WTC11 (cell line): ENCODE measurements at regions not wholly inside any gene's neighbourhood (a gene's known extent, or its start where the extent isn't known, plus 50 kb on each side); places are given as distances from the start of the nearest gene placed in this dataset.

Experiments used
- ATAC-seq: fragments of 200-7000 bp; cut with Tn5 transposase; 2 replicates; pipeline ENCODE4 v1.10.0; 2021; ENCODE audit warnings: mild to moderate bottlenecking, moderate library complexity
- CTCF ChIA-PET: fragments of 300-600 bp; sonication (Branson Sonifier 250); formaldehyde crosslinking; loops from one replicate; lab custom pipeline; 2021; ENCODE audit warnings: antibody characterized with exemption; lab: Charles Lee
- POLR2A ChIA-PET: fragments of 350-600 bp; sonication (Branson Sonifier 250); formaldehyde crosslinking; loops from one replicate; lab custom pipeline; 2021; ENCODE audit warnings: antibody characterized with exemption; lab: Charles Lee
- DNase-seq: peaks from one replicate; pipeline ENCODE4 v3.0.0; 2021; ENCODE audit warnings: low spot score
- H3K27ac Mint-ChIP-seq: 2 replicates; pipeline ENCODE4 v1.8.0; 2021; ENCODE audit warnings: mixed read lengths
- H3K27me3 Mint-ChIP-seq: 2 replicates; pipeline ENCODE4 v1.8.0; 2021; ENCODE audit warnings: low read depth, mild to moderate bottlenecking, moderate library complexity, mixed read lengths
- H3K36me3 Mint-ChIP-seq: 2 replicates; pipeline ENCODE4 v1.8.0; 2021; ENCODE audit warnings: mixed read lengths
- H3K4me1 Mint-ChIP-seq: 2 replicates; pipeline ENCODE4 v1.8.0; 2022; ENCODE audit warnings: mixed read lengths
- H3K4me3 Mint-ChIP-seq: 2 replicates; pipeline ENCODE4 v1.8.0; 2021; ENCODE audit warnings: mild to moderate bottlenecking, moderate library complexity, mixed read lengths
- H3K9me3 Mint-ChIP-seq: 2 replicates; pipeline ENCODE4 v1.8.0; 2021; ENCODE audit warnings: mixed read lengths
- ESRRA ChIP-seq: sonication (generic); formaldehyde crosslinking; IDR thresholded peaks from 2 replicates; pipeline ENCODE4 v1.8.1; 2022; ENCODE audit warnings: mild to moderate bottlenecking, missing genetic modification reagents, borderline replicate concordance
- GRHL2 ChIP-seq: fragments of 250-450 bp; sonication (Bioruptor Pico); IDR thresholded peaks from 2 replicates; pipeline ENCODE4 v1.8.0; 2022; ENCODE audit warnings: mild to moderate bottlenecking, moderate library complexity; ENCODE audit not compliant: insufficient replicate concordance, severe bottlenecking
- JAZF1 ChIP-seq: fragments of 250-450 bp; sonication (Bioruptor Pico); IDR thresholded peaks from 2 replicates; pipeline ENCODE4 v1.9.0; 2021; ENCODE audit warnings: moderate library complexity, mild to moderate bottlenecking, inconsistent platforms
- KAT7 ChIP-seq: sonication (generic); formaldehyde crosslinking; IDR thresholded peaks from 2 replicates; pipeline ENCODE4 v1.8.1; 2023; ENCODE audit warnings: missing genetic modification reagents, mild to moderate bottlenecking, borderline replicate concordance
- NR2C2 ChIP-seq: sonication (generic); formaldehyde crosslinking; IDR thresholded peaks from 2 replicates; pipeline ENCODE4 v1.8.0; 2022; ENCODE audit warnings: mild to moderate bottlenecking, missing genetic modification reagents
- NR3C1 ChIP-seq: sonication (generic); formaldehyde crosslinking; conservative IDR thresholded peaks from 2 replicates; pipeline ENCODE4 v1.8.1; 2023; ENCODE audit warnings: low read depth, mild to moderate bottlenecking, missing genetic modification reagents
- PRRX2 ChIP-seq: fragments of 250-450 bp; sonication (Bioruptor Pico); IDR thresholded peaks from 2 replicates; pipeline ENCODE4 v1.8.0; 2021; ENCODE audit warnings: mild to moderate bottlenecking
- SMAD3 ChIP-seq: sonication (generic); formaldehyde crosslinking; IDR thresholded peaks from 2 replicates; pipeline ENCODE4 v1.8.0; 2022; ENCODE audit warnings: missing genetic modification reagents, mild to moderate bottlenecking, borderline replicate concordance
- SOX15 ChIP-seq: fragments of 250-450 bp; sonication (Bioruptor Pico); IDR thresholded peaks from 2 replicates; pipeline ENCODE4 v1.9.0; 2021; ENCODE audit warnings: mild to moderate bottlenecking
- SP1 ChIP-seq: sonication (generic); formaldehyde crosslinking; conservative IDR thresholded peaks from 2 replicates; pipeline ENCODE4 v1.8.1; 2022; ENCODE audit warnings: missing genetic modification reagents
- TP53 ChIP-seq: sonication (generic); formaldehyde crosslinking; IDR thresholded peaks from 2 replicates; pipeline ENCODE4 v1.8.1; 2023; ENCODE audit warnings: mild to moderate bottlenecking, missing genetic modification reagents
- ZNF138 ChIP-seq: sonication (generic); formaldehyde crosslinking; conservative IDR thresholded peaks from 2 replicates; pipeline ENCODE4 v1.8.1; 2022; ENCODE audit warnings: mild to moderate bottlenecking, moderate library complexity, missing genetic modification reagents
- ZNF396 ChIP-seq: fragments of 250-450 bp; sonication (Bioruptor Pico); IDR thresholded peaks from 2 replicates; pipeline ENCODE4 v1.8.0; 2021; ENCODE audit warnings: mild to moderate bottlenecking, moderate library complexity, borderline replicate concordance
- ZNF416 ChIP-seq: fragments of 250-450 bp; sonication (Bioruptor Pico); IDR thresholded peaks from 2 replicates; pipeline ENCODE4 v1.9.0; 2021; ENCODE audit warnings: mild to moderate bottlenecking, inconsistent platforms
- ZNF423 ChIP-seq: fragments of 250-450 bp; sonication (Bioruptor Pico); IDR thresholded peaks from 2 replicates; pipeline ENCODE4 v2.1.2; 2022; ENCODE audit warnings: mild to moderate bottlenecking, moderate library complexity
- TF ChIP-seq, protein P1 (sequence below): fragments of 250-450 bp; sonication (Bioruptor Pico); IDR thresholded peaks from 2 replicates; pipeline ENCODE4 v2.1.2; 2022; ENCODE audit warnings: mild to moderate bottlenecking, moderate library complexity
- TF ChIP-seq, protein P2 (sequence below): sonication (generic); formaldehyde crosslinking; IDR thresholded peaks from 2 replicates; pipeline ENCODE4 v1.8.1; 2022; ENCODE audit warnings: low read depth, mild to moderate bottlenecking, moderate library complexity, missing genetic modification reagents, borderline replicate concordance
- TF ChIP-seq, protein P3 (sequence below): fragments of 250-450 bp; sonication (Bioruptor Pico); IDR thresholded peaks from 2 replicates; pipeline ENCODE4 v1.9.0; 2021; ENCODE audit warnings: moderate library complexity, mild to moderate bottlenecking, inconsistent platforms, borderline replicate concordance
- TF ChIP-seq, protein P4 (sequence below): fragments of 250-450 bp; sonication (Bioruptor Pico); IDR thresholded peaks from 2 replicates; pipeline ENCODE4 v1.9.0; 2021; ENCODE audit warnings: mild to moderate bottlenecking, borderline replicate concordance
- TF ChIP-seq, protein P5 (sequence below): sonication (generic); formaldehyde crosslinking; conservative IDR thresholded peaks from 2 replicates; pipeline ENCODE4 v1.8.1; 2022; ENCODE audit warnings: mild to moderate bottlenecking, missing genetic modification reagents
- TF ChIP-seq, protein P6 (sequence below): sonication (generic); formaldehyde crosslinking; IDR thresholded peaks from 2 replicates; pipeline ENCODE4 v1.8.1; 2022; ENCODE audit warnings: mild to moderate bottlenecking, moderate library complexity, missing genetic modification reagents
- TF ChIP-seq, protein P7 (sequence below): sonication (generic); formaldehyde crosslinking; IDR thresholded peaks from 2 replicates; pipeline ENCODE4 v1.8.0; 2022; ENCODE audit warnings: mild to moderate bottlenecking, missing genetic modification reagents

DNA sequence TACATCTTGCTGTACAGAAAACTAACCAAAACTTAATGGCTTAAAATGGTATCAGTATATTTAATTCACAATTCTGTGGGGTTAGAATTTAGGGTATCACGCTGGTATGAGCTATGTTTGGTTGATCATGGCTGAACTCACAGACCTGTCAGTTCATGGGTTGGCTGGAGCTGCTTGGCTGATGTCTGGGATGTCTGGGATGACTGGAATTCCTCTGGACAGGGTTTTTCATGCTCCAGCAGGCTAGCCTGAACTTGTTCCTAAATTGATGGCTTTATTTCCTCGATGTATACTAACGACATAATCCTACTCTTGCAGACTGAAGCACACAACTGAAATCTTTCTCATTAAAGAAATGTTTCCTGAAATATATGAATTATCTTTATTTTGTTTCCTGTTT is 338.9 kb upstream of the GBE1 start:
- DNase-seq (no peak), ATAC-seq (peak; percentile 46)
- no peaks in the 10 kb centered on the region for H3K27me3 Mint-ChIP-seq
- H3K4me3 Mint-ChIP-seq: no peak overlapping the region
- POLR2A ChIA-PET: no interaction called here
- CTCF ChIA-PET: no interaction called here
- TF ChIP-seq ESRRA (CRISPR knock-in tag) (no peak), JAZF1 (no peak), PRRX2 (CRISPR knock-in tag) (no peak)
- TF ChIP-seq, all 79 proteins: peak for 0
- H3K36me3 Mint-ChIP-seq: peaks cover 2% of the 10 kb centered on the region; the same call in 1 of the 2 replicates
- peaks cover 9% of the 10 kb centered on the region; the same call in 1 of the 2 replicates for H3K4me1 Mint-ChIP-seq
- H3K9me3 Mint-ChIP-seq: peaks cover 4% of the 10 kb centered on the region
- H3K27ac Mint-ChIP-seq: no peak overlapping the region

DNA sequence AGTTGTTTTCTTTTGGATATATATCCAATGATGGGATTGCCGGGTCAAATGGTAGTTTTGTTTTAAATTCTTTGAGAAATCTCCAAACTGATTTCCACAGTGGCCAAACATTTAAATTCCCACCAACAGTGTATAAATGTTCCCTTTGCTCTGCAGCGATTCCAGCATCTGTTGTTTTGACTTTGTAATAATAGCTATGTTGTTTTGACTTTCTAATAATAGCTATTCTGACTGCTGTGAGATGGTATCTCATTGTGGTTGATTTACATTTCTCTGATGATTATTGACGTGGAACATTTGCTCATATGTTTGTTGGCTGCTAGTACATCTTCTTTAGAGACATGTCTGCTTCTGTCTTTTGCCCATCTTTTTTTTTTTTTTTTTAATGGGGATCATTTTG is 332.2 kb upstream of the GBE1 start:
- H3K9me3 Mint-ChIP-seq: peaks cover 10% of the 10 kb centered on the region
- TF ChIP-seq, protein P1, sequence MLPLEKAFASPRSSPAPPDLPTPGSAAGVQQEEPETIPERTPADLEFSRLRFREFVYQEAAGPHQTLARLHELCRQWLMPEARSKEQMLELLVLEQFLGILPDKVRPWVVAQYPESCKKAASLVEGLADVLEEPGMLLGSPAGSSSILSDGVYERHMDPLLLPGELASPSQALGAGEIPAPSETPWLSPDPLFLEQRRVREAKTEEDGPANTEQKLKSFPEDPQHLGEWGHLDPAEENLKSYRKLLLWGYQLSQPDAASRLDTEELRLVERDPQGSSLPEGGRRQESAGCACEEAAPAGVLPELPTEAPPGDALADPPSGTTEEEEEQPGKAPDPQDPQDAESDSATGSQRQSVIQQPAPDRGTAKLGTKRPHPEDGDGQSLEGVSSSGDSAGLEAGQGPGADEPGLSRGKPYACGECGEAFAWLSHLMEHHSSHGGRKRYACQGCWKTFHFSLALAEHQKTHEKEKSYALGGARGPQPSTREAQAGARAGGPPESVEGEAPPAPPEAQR (CRISPR knock-in tag): no peak
- TF ChIP-seq ZNF416 (CRISPR knock-in tag): no peak
- TF ChIP-seq, protein P2, sequence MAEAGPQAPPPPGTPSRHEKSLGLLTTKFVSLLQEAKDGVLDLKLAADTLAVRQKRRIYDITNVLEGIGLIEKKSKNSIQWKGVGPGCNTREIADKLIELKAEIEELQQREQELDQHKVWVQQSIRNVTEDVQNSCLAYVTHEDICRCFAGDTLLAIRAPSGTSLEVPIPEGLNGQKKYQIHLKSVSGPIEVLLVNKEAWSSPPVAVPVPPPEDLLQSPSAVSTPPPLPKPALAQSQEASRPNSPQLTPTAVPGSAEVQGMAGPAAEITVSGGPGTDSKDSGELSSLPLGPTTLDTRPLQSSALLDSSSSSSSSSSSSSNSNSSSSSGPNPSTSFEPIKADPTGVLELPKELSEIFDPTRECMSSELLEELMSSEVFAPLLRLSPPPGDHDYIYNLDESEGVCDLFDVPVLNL (CRISPR knock-in tag): no peak
- TF ChIP-seq, protein P3, sequence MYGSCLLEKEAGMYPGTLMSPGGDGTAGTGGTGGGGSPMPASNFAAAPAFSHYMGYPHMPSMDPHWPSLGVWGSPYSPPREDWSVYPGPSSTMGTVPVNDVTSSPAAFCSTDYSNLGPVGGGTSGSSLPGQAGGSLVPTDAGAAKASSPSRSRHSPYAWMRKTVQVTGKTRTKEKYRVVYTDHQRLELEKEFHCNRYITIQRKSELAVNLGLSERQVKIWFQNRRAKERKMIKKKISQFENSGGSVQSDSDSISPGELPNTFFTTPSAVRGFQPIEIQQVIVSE: no peak
- TF ChIP-seq, protein P4, sequence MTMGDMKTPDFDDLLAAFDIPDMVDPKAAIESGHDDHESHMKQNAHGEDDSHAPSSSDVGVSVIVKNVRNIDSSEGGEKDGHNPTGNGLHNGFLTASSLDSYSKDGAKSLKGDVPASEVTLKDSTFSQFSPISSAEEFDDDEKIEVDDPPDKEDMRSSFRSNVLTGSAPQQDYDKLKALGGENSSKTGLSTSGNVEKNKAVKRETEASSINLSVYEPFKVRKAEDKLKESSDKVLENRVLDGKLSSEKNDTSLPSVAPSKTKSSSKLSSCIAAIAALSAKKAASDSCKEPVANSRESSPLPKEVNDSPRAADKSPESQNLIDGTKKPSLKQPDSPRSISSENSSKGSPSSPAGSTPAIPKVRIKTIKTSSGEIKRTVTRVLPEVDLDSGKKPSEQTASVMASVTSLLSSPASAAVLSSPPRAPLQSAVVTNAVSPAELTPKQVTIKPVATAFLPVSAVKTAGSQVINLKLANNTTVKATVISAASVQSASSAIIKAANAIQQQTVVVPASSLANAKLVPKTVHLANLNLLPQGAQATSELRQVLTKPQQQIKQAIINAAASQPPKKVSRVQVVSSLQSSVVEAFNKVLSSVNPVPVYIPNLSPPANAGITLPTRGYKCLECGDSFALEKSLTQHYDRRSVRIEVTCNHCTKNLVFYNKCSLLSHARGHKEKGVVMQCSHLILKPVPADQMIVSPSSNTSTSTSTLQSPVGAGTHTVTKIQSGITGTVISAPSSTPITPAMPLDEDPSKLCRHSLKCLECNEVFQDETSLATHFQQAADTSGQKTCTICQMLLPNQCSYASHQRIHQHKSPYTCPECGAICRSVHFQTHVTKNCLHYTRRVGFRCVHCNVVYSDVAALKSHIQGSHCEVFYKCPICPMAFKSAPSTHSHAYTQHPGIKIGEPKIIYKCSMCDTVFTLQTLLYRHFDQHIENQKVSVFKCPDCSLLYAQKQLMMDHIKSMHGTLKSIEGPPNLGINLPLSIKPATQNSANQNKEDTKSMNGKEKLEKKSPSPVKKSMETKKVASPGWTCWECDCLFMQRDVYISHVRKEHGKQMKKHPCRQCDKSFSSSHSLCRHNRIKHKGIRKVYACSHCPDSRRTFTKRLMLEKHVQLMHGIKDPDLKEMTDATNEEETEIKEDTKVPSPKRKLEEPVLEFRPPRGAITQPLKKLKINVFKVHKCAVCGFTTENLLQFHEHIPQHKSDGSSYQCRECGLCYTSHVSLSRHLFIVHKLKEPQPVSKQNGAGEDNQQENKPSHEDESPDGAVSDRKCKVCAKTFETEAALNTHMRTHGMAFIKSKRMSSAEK (CRISPR knock-in tag): no peak
- no peak for TF ChIP-seq GRHL2 (CRISPR knock-in tag)
- TF ChIP-seq KAT7 (CRISPR knock-in tag): no peak
- TF ChIP-seq SMAD3 (CRISPR knock-in tag): no peak
- TF ChIP-seq NR2C2 (CRISPR knock-in tag): no peak
- POLR2A ChIA-PET: no interaction called here
- ATAC-seq (no peak), DNase-seq (no peak)
- no peaks in the 10 kb centered on the region for H3K27me3 Mint-ChIP-seq
- H3K27ac Mint-ChIP-seq: no peak overlapping the region
- H3K4me1 Mint-ChIP-seq: peaks cover 3% of the 10 kb centered on the region; the same call in 1 of the 2 replicates
- CTCF ChIA-PET: interaction anchor here (0.7 kb wide), 1 partner anchor 223 kb away, joined by 3 read pairs; no protein-coding TSS in a partner anchor
- no peak overlapping the region for H3K4me3 Mint-ChIP-seq
- peaks cover 5% of the 10 kb centered on the region; the same call in 1 of the 2 replicates for H3K36me3 Mint-ChIP-seq

DNA sequence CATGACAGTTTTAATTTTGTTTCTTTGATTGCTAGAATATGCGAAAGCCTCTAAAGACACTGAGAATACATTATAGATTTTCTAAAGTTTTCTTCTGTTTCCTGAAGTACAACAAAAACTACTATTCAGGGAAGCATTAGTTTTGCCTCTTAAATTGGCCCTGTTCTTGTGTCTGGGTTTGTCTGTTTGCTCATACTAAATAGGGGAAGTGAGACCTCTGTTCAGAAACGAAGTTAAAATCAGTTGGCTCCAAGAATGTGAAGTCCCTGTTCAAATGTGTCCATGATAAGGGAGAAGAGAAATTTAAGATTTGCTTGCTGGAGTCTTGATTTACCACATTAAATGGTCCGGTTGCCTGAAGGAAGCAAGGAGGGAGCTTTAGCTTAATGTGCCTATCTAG is 327.3 kb upstream of the GBE1 start:
- DNase-seq: no peak
- no peak for TF ChIP-seq TP53 (CRISPR knock-in tag)
- no peak for TF ChIP-seq NR3C1 (CRISPR knock-in tag)
- TF ChIP-seq ZNF138 (CRISPR knock-in tag): no peak
- TF ChIP-seq, protein P5, sequence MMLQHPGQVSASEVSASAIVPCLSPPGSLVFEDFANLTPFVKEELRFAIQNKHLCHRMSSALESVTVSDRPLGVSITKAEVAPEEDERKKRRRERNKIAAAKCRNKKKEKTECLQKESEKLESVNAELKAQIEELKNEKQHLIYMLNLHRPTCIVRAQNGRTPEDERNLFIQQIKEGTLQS (CRISPR knock-in tag): no peak
- TF ChIP-seq ZNF423 (CRISPR knock-in tag): no peak
- TF ChIP-seq SP1 (CRISPR knock-in tag): no peak
- TF ChIP-seq, protein P6, sequence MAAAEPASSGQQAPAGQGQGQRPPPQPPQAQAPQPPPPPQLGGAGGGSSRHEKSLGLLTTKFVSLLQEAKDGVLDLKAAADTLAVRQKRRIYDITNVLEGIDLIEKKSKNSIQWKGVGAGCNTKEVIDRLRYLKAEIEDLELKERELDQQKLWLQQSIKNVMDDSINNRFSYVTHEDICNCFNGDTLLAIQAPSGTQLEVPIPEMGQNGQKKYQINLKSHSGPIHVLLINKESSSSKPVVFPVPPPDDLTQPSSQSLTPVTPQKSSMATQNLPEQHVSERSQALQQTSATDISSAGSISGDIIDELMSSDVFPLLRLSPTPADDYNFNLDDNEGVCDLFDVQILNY: no peak
- TF ChIP-seq SOX15 (CRISPR knock-in tag): no peak
- TF ChIP-seq ZNF396 (CRISPR knock-in tag): no peak
- TF ChIP-seq, protein P7, sequence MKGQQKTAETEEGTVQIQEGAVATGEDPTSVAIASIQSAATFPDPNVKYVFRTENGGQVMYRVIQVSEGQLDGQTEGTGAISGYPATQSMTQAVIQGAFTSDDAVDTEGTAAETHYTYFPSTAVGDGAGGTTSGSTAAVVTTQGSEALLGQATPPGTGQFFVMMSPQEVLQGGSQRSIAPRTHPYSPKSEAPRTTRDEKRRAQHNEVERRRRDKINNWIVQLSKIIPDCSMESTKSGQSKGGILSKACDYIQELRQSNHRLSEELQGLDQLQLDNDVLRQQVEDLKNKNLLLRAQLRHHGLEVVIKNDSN (CRISPR knock-in tag): no peak
- no peak for TF ChIP-seq PRRX2 (CRISPR knock-in tag)
- Mint-ChIP-seq H3K4me3 (no peak overlapping the region), H3K4me1 (peaks cover 34% of the 10 kb centered on the region), H3K36me3 (peaks cover 4% of the 10 kb centered on the region; the same call in 1 of the 2 replicates), H3K9me3 (peaks cover 8% of the 10 kb centered on the region), H3K27me3 (no peaks in the 10 kb centered on the region), H3K27ac (no peak overlapping the region)
- CTCF ChIA-PET: no interaction called here
- POLR2A ChIA-PET: no interaction called here
- ATAC-seq: no peak
